ENCODE measurements at regions not wholly inside any gene's neighbourhood (a gene's known extent, or its start where the extent isn't known, plus 50 kb on each side); places are given as distances from the start of the nearest gene placed in this dataset.

DNA sequence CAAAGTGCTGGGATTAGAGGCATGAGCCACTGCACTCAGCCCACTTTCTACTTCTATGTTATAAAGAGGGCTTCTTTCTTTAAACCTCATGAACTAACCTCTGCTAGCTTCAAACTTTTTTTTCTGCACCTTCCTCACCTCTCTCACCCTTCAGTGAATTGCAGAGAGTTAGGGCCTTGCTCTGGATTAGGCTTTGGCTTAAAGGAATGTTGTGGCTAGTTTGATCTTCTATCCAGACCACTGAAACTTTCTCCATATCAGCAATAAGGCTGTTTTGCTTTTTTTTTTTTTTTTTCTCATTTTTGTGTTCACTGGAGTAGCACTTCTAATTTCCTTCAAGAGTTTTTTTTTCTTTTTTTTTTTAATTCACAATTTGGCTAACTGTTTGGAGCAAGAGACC lies 216.4 kb upstream of the MAP3K1 start:
- intact Hi-C loops (cut with micrococcal nuclease), result no loop called here
- Histone ChIP-seq H3K79me2 (ENCODE audit: control insufficient read depth, insufficient read depth, low read length) (no peaks in the 10 kb centered on the region), H3K9me3 (replicated peaks; ENCODE audit: control insufficient read depth, insufficient read depth, low read depth, low read length) (no peaks in the 10 kb centered on the region), H3K9me1 (ENCODE audit: control insufficient read depth, insufficient read depth, low read length) (no peaks in the 10 kb centered on the region), H3K4me3 (no peak overlapping the region), H3K4me1 (replicated peaks in 1 of 2; ENCODE audit: control insufficient read depth in 2 of 2, insufficient read depth in 2 of 2, low read length in 2 of 2) (no peaks in the 10 kb centered on the region), H3K4me2 (ENCODE audit: insufficient read depth, low read length) (no peak overlapping the region), H3K9ac (ENCODE audit: insufficient read depth in 1 of 2, low read depth in 2 of 2, low read length in 2 of 2) (no peak overlapping the region), H3K27me3 (ENCODE audit: control insufficient read depth in 2 of 2, insufficient read depth in 2 of 2, low read length in 2 of 2) (peaks cover 0 to 8% of the 10 kb centered on the region in 2 experiments; a peak in 2 of 5 replicates), H4K20me1 (replicated peaks; ENCODE audit: control insufficient read depth, insufficient read depth, low read length) (no peaks in the 10 kb centered on the region), H2AFZ (ENCODE audit: low read depth, low read length) (no peak overlapping the region), H3K27ac (ENCODE audit: extremely low read depth, low read depth, low read length) (no peak overlapping the region), H3K36me3 (ENCODE audit: control insufficient read depth, insufficient read depth, low read length) (no peaks in the 10 kb centered on the region)
- DNase-seq (ENCODE audit: extremely low read depth in 1 of 4, low spot score in 3 of 4) (no peak), ATAC-seq (no peak), FAIRE-seq (no peak)
- ChIA-PET POLR2A (no interaction called here), CTCF (ENCODE audit: low intra/inter-chr PET ratio) (interaction anchor here (0.6 kb wide), 1 partner anchor 251 kb away, joined by 5 read pairs; no protein-coding TSS in a partner anchor)
- no TSS peak for BruUV-seq (replicated peaks)
- in situ Hi-C loops (cut with MboI), result no loop called here
- TF ChIP-seq TBL1XR1 (IDR thresholded peaks at IDR 0.05; ENCODE audit: low read length in 2 of 2) (no peak), ZNF586 (CRISPR knock-in tag; conservative IDR thresholded peaks at IDR 0.05) (no peak), RNF2 (IDR thresholded peaks at IDR 0.05) (no peak), ZC3H4 (CRISPR knock-in tag; IDR thresholded peaks at IDR 0.05; ENCODE audit: borderline replicate concordance) (no peak), ZNF436 (CRISPR knock-in tag; IDR thresholded peaks at IDR 0.05) (no peak), TEAD2 (tag; IDR thresholded peaks at IDR 0.05) (no peak), TCF7 (IDR thresholded peaks at IDR 0.05; ENCODE audit: borderline replicate concordance) (no peak), POLR3G (IDR thresholded peaks at IDR 0.05; ENCODE audit: extremely low read depth, insufficient read length, insufficient replicate concordance) (no peak), ZBTB7A (IDR thresholded peaks at IDR 0.05; ENCODE audit: borderline replicate concordance, control insufficient read depth, low read depth, low read length) (no peak), NFE2L1 (tag; IDR thresholded peaks at IDR 0.05; ENCODE audit: borderline replicate concordance, low read depth) (no peak), ATF1 (CRISPR knock-in tag; IDR thresholded peaks at IDR 0.05) (no peak), ATF1 (tag; IDR thresholded peaks at IDR 0.05) (no peak), POU5F1 (IDR thresholded peaks at IDR 0.05; ENCODE audit: borderline replicate concordance, low read depth, low read length, partially characterized antibody) (no peak), PTRF (tag; IDR thresholded peaks at IDR 0.05) (no peak)
- TF ChIP-seq, protein P1, sequence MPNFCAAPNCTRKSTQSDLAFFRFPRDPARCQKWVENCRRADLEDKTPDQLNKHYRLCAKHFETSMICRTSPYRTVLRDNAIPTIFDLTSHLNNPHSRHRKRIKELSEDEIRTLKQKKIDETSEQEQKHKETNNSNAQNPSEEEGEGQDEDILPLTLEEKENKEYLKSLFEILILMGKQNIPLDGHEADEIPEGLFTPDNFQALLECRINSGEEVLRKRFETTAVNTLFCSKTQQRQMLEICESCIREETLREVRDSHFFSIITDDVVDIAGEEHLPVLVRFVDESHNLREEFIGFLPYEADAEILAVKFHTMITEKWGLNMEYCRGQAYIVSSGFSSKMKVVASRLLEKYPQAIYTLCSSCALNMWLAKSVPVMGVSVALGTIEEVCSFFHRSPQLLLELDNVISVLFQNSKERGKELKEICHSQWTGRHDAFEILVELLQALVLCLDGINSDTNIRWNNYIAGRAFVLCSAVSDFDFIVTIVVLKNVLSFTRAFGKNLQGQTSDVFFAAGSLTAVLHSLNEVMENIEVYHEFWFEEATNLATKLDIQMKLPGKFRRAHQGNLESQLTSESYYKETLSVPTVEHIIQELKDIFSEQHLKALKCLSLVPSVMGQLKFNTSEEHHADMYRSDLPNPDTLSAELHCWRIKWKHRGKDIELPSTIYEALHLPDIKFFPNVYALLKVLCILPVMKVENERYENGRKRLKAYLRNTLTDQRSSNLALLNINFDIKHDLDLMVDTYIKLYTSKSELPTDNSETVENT (CRISPR knock-in tag; IDR thresholded peaks at IDR 0.05), result no peak
- TF ChIP-seq, protein P2, sequence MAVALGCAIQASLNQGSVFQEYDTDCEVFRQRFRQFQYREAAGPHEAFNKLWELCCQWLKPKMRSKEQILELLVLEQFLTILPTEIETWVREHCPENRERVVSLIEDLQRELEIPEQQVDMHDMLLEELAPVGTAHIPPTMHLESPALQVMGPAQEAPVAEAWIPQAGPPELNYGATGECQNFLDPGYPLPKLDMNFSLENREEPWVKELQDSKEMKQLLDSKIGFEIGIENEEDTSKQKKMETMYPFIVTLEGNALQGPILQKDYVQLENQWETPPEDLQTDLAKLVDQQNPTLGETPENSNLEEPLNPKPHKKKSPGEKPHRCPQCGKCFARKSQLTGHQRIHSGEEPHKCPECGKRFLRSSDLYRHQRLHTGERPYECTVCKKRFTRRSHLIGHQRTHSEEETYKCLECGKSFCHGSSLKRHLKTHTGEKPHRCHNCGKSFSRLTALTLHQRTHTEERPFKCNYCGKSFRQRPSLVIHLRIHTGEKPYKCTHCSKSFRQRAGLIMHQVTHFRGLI (CRISPR knock-in tag; IDR thresholded peaks at IDR 0.05), result no peak
- TF ChIP-seq, protein P3, sequence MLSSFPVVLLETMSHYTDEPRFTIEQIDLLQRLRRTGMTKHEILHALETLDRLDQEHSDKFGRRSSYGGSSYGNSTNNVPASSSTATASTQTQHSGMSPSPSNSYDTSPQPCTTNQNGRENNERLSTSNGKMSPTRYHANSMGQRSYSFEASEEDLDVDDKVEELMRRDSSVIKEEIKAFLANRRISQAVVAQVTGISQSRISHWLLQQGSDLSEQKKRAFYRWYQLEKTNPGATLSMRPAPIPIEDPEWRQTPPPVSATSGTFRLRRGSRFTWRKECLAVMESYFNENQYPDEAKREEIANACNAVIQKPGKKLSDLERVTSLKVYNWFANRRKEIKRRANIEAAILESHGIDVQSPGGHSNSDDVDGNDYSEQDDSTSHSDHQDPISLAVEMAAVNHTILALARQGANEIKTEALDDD (IDR thresholded peaks at IDR 0.05), result no peak

All from K562 (cell line).